ENCODE measurements at regions not wholly inside any gene's neighbourhood (a gene's known extent, or its start where the extent isn't known, plus 50 kb on each side); places are given as distances from the start of the nearest gene placed in this dataset.

- TF ChIP-seq CTCF (IDR thresholded peaks at IDR 0.05; ENCODE audit: low read depth, low read length) (no peak), EZH2phosphoT487 (IDR thresholded peaks at IDR 0.05; ENCODE audit: low read depth) (no peak)
Measured at GRCh38 chr7:68725843-68726785, 872.2 kb upstream of the AUTS2 start.

Measured in OCI-LY3 (cell line).